ENCODE measurements at regions not wholly inside any gene's neighbourhood (a gene's known extent, or its start where the extent isn't known, plus 50 kb on each side); places are given as distances from the start of the nearest gene placed in this dataset.

- H3K9ac ChIP-seq = no peak overlapping the region
- H3K4me2 ChIP-seq = no peak overlapping the region
- no peaks in the 10 kb centered on the region for H3K27me3 ChIP-seq
- peaks cover 3% of the 10 kb centered on the region for H3K27me3 Mint-ChIP-seq (ENCODE audit: insufficient read depth, low read depth)
- DNase-seq (ENCODE audit: low spot score) = peak; percentile 15
- peak overlapping the region; percentile 26 for H2AFZ ChIP-seq (replicated peaks)
- no peaks in the 10 kb centered on the region for H3K36me3 ChIP-seq
- peaks cover 2% of the 10 kb centered on the region for H3K9me3 Mint-ChIP-seq
- no peaks in the 10 kb centered on the region for H3K4me1 ChIP-seq
- H3K27ac Mint-ChIP-seq = no peak overlapping the region
- no peaks in the 10 kb centered on the region for H4K20me1 ChIP-seq (ENCODE audit: low read depth)
- TF ChIP-seq, protein P1, sequence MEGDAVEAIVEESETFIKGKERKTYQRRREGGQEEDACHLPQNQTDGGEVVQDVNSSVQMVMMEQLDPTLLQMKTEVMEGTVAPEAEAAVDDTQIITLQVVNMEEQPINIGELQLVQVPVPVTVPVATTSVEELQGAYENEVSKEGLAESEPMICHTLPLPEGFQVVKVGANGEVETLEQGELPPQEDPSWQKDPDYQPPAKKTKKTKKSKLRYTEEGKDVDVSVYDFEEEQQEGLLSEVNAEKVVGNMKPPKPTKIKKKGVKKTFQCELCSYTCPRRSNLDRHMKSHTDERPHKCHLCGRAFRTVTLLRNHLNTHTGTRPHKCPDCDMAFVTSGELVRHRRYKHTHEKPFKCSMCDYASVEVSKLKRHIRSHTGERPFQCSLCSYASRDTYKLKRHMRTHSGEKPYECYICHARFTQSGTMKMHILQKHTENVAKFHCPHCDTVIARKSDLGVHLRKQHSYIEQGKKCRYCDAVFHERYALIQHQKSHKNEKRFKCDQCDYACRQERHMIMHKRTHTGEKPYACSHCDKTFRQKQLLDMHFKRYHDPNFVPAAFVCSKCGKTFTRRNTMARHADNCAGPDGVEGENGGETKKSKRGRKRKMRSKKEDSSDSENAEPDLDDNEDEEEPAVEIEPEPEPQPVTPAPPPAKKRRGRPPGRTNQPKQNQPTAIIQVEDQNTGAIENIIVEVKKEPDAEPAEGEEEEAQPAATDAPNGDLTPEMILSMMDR (IDR thresholded peaks at IDR 0.05) = no peak
- no peak for TF ChIP-seq EZH2phosphoT487 (IDR thresholded peaks at IDR 0.05)
- no peak for TF ChIP-seq EZH2 (IDR thresholded peaks at IDR 0.05)
- no peaks in the 10 kb centered on the region for H3K79me2 ChIP-seq (ENCODE audit: low read depth)
- H3K4me3 Mint-ChIP-seq = no peak overlapping the region
- H3K4me1 Mint-ChIP-seq = peaks cover 10% of the 10 kb centered on the region
- H3K4me3 ChIP-seq = no peak overlapping the region
- H3K9me3 ChIP-seq (ENCODE audit: low read depth) = no peaks in the 10 kb centered on the region
- H3K27ac ChIP-seq = no peak overlapping the region
- H3F3A ChIP-seq (ENCODE audit: low read depth) = no peaks in the 10 kb centered on the region
- no peaks in the 10 kb centered on the region for H3K36me3 Mint-ChIP-seq
These were observed 151.4 kb downstream of the ICE1 start for GRCh38 chr5:5573798-5574380.

- Histone ChIP-seq H3K27ac (no peak overlapping the region), H2AFZ (replicated peaks) (no peak overlapping the region), H3K36me3 (no peaks in the 10 kb centered on the region), H3K9ac (no peak overlapping the region), H3K79me2 (ENCODE audit: low read depth) (no peaks in the 10 kb centered on the region), H3K4me1 (no peaks in the 10 kb centered on the region), H4K20me1 (ENCODE audit: low read depth) (no peaks in the 10 kb centered on the region), H3K9me3 (ENCODE audit: low read depth) (no peaks in the 10 kb centered on the region), H3K4me3 (no peak overlapping the region), H3K4me2 (no peak overlapping the region), H3K27me3 (no peaks in the 10 kb centered on the region), H3F3A (ENCODE audit: low read depth) (no peaks in the 10 kb centered on the region)
- Mint-ChIP-seq H3K27ac (no peak overlapping the region), H3K9me3 (peaks cover 2% of the 10 kb centered on the region), H3K36me3 (no peaks in the 10 kb centered on the region), H3K4me1 (peaks cover 10% of the 10 kb centered on the region), H3K27me3 (ENCODE audit: insufficient read depth, low read depth) (peaks cover 3% of the 10 kb centered on the region), H3K4me3 (no peak overlapping the region)
- TF ChIP-seq EZH2phosphoT487 (IDR thresholded peaks at IDR 0.05) (no peak), EZH2 (IDR thresholded peaks at IDR 0.05) (no peak)
- TF ChIP-seq, protein P1 (IDR thresholded peaks at IDR 0.05) = no peak
- no peak for DNase-seq (ENCODE audit: low spot score)
These were observed 150.7 kb downstream of the ICE1 start for GRCh38 chr5:5572976-5573797.

DNA sequence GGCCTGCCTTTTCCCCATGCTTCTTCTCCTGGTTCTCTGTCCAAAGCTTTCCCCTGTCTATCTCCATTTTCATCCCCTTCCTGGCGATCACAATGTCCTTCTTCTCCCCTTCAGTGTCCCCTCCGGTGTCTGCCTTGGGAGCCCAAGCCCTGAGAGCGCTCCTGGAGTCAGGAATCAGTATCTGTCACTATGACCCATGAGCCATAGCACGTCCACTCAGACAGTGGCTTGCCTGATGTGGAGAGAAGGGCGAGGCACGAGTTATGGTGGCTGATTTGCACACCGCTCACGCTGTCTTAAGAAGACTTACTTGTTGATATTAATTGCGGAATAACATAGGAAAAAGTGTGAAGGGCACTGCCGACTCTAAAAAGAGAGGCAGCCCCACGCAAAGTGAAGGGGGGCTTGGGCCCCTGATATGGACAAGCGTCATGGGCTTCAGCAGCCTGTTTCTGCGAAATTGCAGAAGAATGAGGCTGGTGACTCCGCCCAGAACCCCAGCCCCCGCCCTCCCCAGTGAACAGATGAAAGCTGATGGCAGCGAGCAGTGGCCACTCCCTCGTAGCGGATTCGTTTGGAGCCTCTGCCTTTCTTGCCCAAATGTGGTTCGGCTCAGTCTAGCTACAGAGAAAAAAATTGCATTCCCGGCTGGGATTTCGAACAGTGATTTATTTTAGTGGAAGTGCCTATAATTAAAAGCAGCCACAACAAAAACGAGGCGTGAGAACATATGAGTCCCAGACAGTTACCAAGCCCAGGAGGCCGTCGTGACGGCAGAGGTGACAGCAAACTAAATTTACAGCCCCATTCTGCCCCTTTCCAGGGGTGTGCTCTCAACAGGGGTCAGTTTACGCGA lies 149.8 kb downstream of the ICE1 start:
- no peak overlapping the region for H3K4me3 ChIP-seq
- peaks cover 2% of the 10 kb centered on the region for H3K9me3 Mint-ChIP-seq
- no peak overlapping the region for H2AFZ ChIP-seq (replicated peaks)
- no peaks in the 10 kb centered on the region for H3K4me1 ChIP-seq
- H3K9me3 ChIP-seq (ENCODE audit: low read depth) = no peaks in the 10 kb centered on the region
- peaks cover 10% of the 10 kb centered on the region for H3K4me1 Mint-ChIP-seq
- no peaks in the 10 kb centered on the region for H4K20me1 ChIP-seq (ENCODE audit: low read depth)
- H3K4me3 Mint-ChIP-seq = no peak overlapping the region
- H3K4me2 ChIP-seq = no peak overlapping the region
- no peaks in the 10 kb centered on the region for H3K36me3 Mint-ChIP-seq
- H3K27me3 Mint-ChIP-seq (ENCODE audit: insufficient read depth, low read depth) = peaks cover 3% of the 10 kb centered on the region
- H3K27ac ChIP-seq = no peak overlapping the region
- H3K27me3 ChIP-seq = no peaks in the 10 kb centered on the region
- no peaks in the 10 kb centered on the region for H3F3A ChIP-seq (ENCODE audit: low read depth)
- TF ChIP-seq EZH2phosphoT487 (IDR thresholded peaks at IDR 0.05) (no peak), EZH2 (IDR thresholded peaks at IDR 0.05) (no peak)
- TF ChIP-seq, protein P1 (IDR thresholded peaks at IDR 0.05) = no peak
- no peak overlapping the region for H3K9ac ChIP-seq
- peak overlapping the region; percentile 29 for H3K27ac Mint-ChIP-seq
- H3K36me3 ChIP-seq = no peaks in the 10 kb centered on the region
- H3K79me2 ChIP-seq (ENCODE audit: low read depth) = no peaks in the 10 kb centered on the region
- no peak for DNase-seq (ENCODE audit: low spot score)

Measured in neural progenitor cell (in vitro differentiated cells).